ENCODE measurements at regions not wholly inside any gene's neighbourhood (a gene's known extent, or its start where the extent isn't known, plus 50 kb on each side); places are given as distances from the start of the nearest gene placed in this dataset.

- TF ChIP-seq CTCF (IDR thresholded peaks at IDR 0.05 in 8 of 11, conservative IDR thresholded peaks at IDR 0.05 in 3 of 11) (no peak), POLR2A (IDR thresholded peaks at IDR 0.05) (no peak), POLR2AphosphoS5 (IDR thresholded peaks at IDR 0.05) (no peak)
Observed at GRCh38 chr17:68103148-68103547, 67.6 kb downstream of the KPNA2 start.

Data from spleen (tissue), 7 donors.